IMR-90 (cell line): ENCODE measurements at regions not wholly inside any gene's neighbourhood (a gene's known extent, or its start where the extent isn't known, plus 50 kb on each side); places are given as distances from the start of the nearest gene placed in this dataset.

ENCODE experiments used
- BHLHE40 ChIP-seq: fragments of 150-350 bp; IDR thresholded peaks from 2 replicates; pipeline ENCODE4 v1.6.1; 2016; ENCODE audit warnings: mild to moderate bottlenecking, low read depth, low read length
- CEBPB ChIP-seq: IDR thresholded peaks from 2 replicates; pipeline ENCODE4 v1.6.1; 2012; ENCODE audit warnings: low read depth, low read length, improper control_type of control experiment
- CHD1 ChIP-seq: IDR thresholded peaks from 2 replicates; pipeline ENCODE4 v1.6.1; 2012; ENCODE audit warnings: low read depth, low read length, improper control_type of control experiment
- MAFK ChIP-seq: IDR thresholded peaks from 2 replicates; pipeline ENCODE4 v1.6.1; 2012; ENCODE audit warnings: low read depth, low read length, improper control_type of control experiment
- MAZ ChIP-seq: IDR thresholded peaks from 2 replicates; pipeline ENCODE4 v1.6.1; 2012; ENCODE audit warnings: low read depth, mild to moderate bottlenecking, low read length, improper control_type of control experiment, moderate library complexity, borderline replicate concordance
- MXI1 ChIP-seq: IDR thresholded peaks from 2 replicates; pipeline ENCODE4 v1.6.1; 2012; ENCODE audit warnings: low read depth, mild to moderate bottlenecking, low read length, moderate library complexity, borderline replicate concordance
- NFE2L2 ChIP-seq: fragments of 150-350 bp; IDR thresholded peaks from 2 replicates; pipeline ENCODE4 v1.6.1; 2016; ENCODE audit warnings: low read depth, mild to moderate bottlenecking, low read length
- POLR2A ChIP-seq: IDR thresholded peaks from 2 replicates; pipeline ENCODE4 v1.6.1; 2012; ENCODE audit warnings: mild to moderate bottlenecking, low read depth, low read length
- RCOR1 ChIP-seq: IDR thresholded peaks from 2 replicates; pipeline ENCODE4 v1.6.1; 2012; ENCODE audit warnings: mild to moderate bottlenecking, low read length, improper control_type of control experiment; ENCODE audit not compliant: insufficient replicate concordance
- RFX5 ChIP-seq: IDR thresholded peaks from 2 replicates; pipeline ENCODE4 v1.8.0; 2012; ENCODE audit warnings: low read depth, mild to moderate bottlenecking, low read length, moderate library complexity
- SMC3 ChIP-seq: fragments of 150-350 bp; IDR thresholded peaks from 2 replicates; pipeline ENCODE4 v1.6.1; 2016; ENCODE audit warnings: low read depth, mild to moderate bottlenecking, antibody characterized with exemption, low read length, moderate library complexity
- TF ChIP-seq, protein P1 (sequence below): conservative IDR thresholded peaks from 2 replicates; pipeline ENCODE4 v1.5.1; 2012; ENCODE audit warnings: mild to moderate bottlenecking, low read depth, low read length, improper control_type of control experiment
- TF ChIP-seq, protein P2 (sequence below): fragments of 150-350 bp; IDR thresholded peaks from 2 replicates; pipeline ENCODE4 v1.6.1; 2016; ENCODE audit warnings: low read depth, mild to moderate bottlenecking, low read length, moderate library complexity, borderline replicate concordance

DNA sequence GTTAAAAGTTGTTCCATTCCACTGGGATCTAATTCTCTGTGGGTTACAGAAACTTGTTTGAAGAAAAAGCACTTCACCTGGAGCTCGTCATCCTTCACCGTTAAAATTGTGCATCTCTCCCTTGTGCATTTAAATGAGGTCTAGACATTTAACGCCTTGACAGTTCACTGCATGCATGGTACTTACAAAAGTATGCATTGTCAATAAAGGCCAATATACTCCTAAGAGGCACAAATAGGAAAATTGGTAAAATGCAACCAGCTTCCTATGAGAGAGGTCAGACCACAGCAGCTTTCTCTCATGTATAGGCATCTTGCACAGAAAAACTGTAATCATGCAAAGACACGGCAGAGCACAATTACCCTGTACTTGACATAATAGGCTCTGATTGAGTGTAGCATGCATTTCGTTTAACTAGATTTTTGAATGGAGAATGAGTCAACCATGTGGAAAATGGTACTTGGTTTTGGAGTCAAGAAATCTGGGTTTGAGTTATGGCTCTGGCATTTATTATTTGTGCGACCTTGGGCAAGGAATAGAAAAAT, 378.5 kb downstream of the RFPL4B start:
- TF ChIP-seq RCOR1 (no peak), CEBPB (no peak), POLR2A (no peak), CHD1 (no peak), SMC3 (no peak), RFX5 (no peak), MAZ (no peak), MXI1 (no peak), NFE2L2 (no peak), BHLHE40 (no peak), MAFK (no peak)
- TF ChIP-seq, protein P1, sequence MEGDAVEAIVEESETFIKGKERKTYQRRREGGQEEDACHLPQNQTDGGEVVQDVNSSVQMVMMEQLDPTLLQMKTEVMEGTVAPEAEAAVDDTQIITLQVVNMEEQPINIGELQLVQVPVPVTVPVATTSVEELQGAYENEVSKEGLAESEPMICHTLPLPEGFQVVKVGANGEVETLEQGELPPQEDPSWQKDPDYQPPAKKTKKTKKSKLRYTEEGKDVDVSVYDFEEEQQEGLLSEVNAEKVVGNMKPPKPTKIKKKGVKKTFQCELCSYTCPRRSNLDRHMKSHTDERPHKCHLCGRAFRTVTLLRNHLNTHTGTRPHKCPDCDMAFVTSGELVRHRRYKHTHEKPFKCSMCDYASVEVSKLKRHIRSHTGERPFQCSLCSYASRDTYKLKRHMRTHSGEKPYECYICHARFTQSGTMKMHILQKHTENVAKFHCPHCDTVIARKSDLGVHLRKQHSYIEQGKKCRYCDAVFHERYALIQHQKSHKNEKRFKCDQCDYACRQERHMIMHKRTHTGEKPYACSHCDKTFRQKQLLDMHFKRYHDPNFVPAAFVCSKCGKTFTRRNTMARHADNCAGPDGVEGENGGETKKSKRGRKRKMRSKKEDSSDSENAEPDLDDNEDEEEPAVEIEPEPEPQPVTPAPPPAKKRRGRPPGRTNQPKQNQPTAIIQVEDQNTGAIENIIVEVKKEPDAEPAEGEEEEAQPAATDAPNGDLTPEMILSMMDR = no peak
- TF ChIP-seq, protein P2, sequence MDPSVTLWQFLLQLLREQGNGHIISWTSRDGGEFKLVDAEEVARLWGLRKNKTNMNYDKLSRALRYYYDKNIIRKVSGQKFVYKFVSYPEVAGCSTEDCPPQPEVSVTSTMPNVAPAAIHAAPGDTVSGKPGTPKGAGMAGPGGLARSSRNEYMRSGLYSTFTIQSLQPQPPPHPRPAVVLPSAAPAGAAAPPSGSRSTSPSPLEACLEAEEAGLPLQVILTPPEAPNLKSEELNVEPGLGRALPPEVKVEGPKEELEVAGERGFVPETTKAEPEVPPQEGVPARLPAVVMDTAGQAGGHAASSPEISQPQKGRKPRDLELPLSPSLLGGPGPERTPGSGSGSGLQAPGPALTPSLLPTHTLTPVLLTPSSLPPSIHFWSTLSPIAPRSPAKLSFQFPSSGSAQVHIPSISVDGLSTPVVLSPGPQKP = no peak
